Adipocyte (in vitro differentiated cells): ENCODE measurements at regions not wholly inside any gene's neighbourhood (a gene's known extent, or its start where the extent isn't known, plus 50 kb on each side); places are given as distances from the start of the nearest gene placed in this dataset.

ENCODE experiments used
- DNase-seq: peaks from one replicate; pipeline ENCODE4 v3.0.0-alpha.2; 2015; ENCODE audit warnings: low read depth
- H3K27me3 ChIP-seq: replicated peaks from 2 replicates; pipeline ENCODE4 v1.7.0; 2013; ENCODE audit warnings: mild to moderate bottlenecking, low read length, moderate library complexity; ENCODE audit not compliant: control insufficient read depth, insufficient read depth
- H3K36me3 ChIP-seq: 2 replicates; pipeline ENCODE4 v1.7.0; 2013; ENCODE audit warnings: low read length, mild to moderate bottlenecking, moderate library complexity; ENCODE audit not compliant: control insufficient read depth, insufficient read depth, severe bottlenecking
- H3K4me1 ChIP-seq: 2 replicates; pipeline ENCODE4 v1.7.0; 2013; ENCODE audit warnings: mild to moderate bottlenecking, low read length, moderate library complexity; ENCODE audit not compliant: control insufficient read depth, insufficient read depth
- H3K4me3 ChIP-seq: 2 replicates; pipeline ENCODE4 v1.7.0; 2013; ENCODE audit warnings: mild to moderate bottlenecking, low read length, moderate library complexity
- H3K9ac ChIP-seq: 2 replicates; pipeline ENCODE4 v1.7.0; 2013; ENCODE audit warnings: mild to moderate bottlenecking, low read length, moderate library complexity
- H3K9me3 ChIP-seq: 2 replicates; pipeline ENCODE4 v1.7.0; 2013; ENCODE audit warnings: mild to moderate bottlenecking, low read length, moderate library complexity; ENCODE audit not compliant: control insufficient read depth

GRCh38 chr14:98900236-98900635, 371.8 kb downstream of the BCL11B start:
- Histone ChIP-seq H3K36me3 (no peaks in the 10 kb centered on the region), H3K27me3 (peaks cover 28% of the 10 kb centered on the region), H3K4me1 (no peaks in the 10 kb centered on the region), H3K9ac (no peak overlapping the region), H3K9me3 (no peaks in the 10 kb centered on the region), H3K4me3 (no peak overlapping the region)
- DNase-seq, result no peak

GRCh38 chr14:98900798-98901197, 371.2 kb downstream of the BCL11B start:
- H3K9me3 ChIP-seq, result no peaks in the 10 kb centered on the region
- H3K4me1 ChIP-seq, result no peaks in the 10 kb centered on the region
- H3K36me3 ChIP-seq, result no peaks in the 10 kb centered on the region
- H3K4me3 ChIP-seq, result no peak overlapping the region
- peaks cover 28% of the 10 kb centered on the region for H3K27me3 ChIP-seq
- DNase-seq, result no peak
- no peak overlapping the region for H3K9ac ChIP-seq

GRCh38 chr14:98901511-98902205, 370.3 kb downstream of the BCL11B start:
- no peaks in the 10 kb centered on the region for H3K36me3 ChIP-seq
- H3K4me3 ChIP-seq, result no peak overlapping the region
- peaks cover 28% of the 10 kb centered on the region for H3K27me3 ChIP-seq
- peaks cover 2% of the 10 kb centered on the region for H3K4me1 ChIP-seq
- DNase-seq, result no peak
- no peaks in the 10 kb centered on the region for H3K9me3 ChIP-seq
- no peak overlapping the region for H3K9ac ChIP-seq

GRCh38 chr14:98903371-98903770, 368.6 kb downstream of the BCL11B start:
- peaks cover 2% of the 10 kb centered on the region for H3K4me1 ChIP-seq
- H3K4me3 ChIP-seq, result no peak overlapping the region
- DNase-seq, result no peak
- H3K36me3 ChIP-seq, result no peaks in the 10 kb centered on the region
- no peaks in the 10 kb centered on the region for H3K9me3 ChIP-seq
- H3K27me3 ChIP-seq, result peaks cover 28% of the 10 kb centered on the region
- no peak overlapping the region for H3K9ac ChIP-seq

GRCh38 chr14:98904677-98905076, 367.3 kb downstream of the BCL11B start:
- no peak for DNase-seq
- H3K9ac ChIP-seq, result no peak overlapping the region
- H3K36me3 ChIP-seq, result no peaks in the 10 kb centered on the region
- peaks cover 28% of the 10 kb centered on the region for H3K27me3 ChIP-seq
- no peaks in the 10 kb centered on the region for H3K9me3 ChIP-seq
- peaks cover 2% of the 10 kb centered on the region for H3K4me1 ChIP-seq
- H3K4me3 ChIP-seq, result no peak overlapping the region

- Histone ChIP-seq H3K4me1 (peaks cover 2% of the 10 kb centered on the region), H3K27me3 (peaks cover 23% of the 10 kb centered on the region), H3K9me3 (no peaks in the 10 kb centered on the region), H3K9ac (no peak overlapping the region), H3K4me3 (no peak overlapping the region), H3K36me3 (no peaks in the 10 kb centered on the region)
- no peak for DNase-seq
Observed at GRCh38 chr14:98906123-98906995, 365.6 kb downstream of the BCL11B start.

- peaks cover 18% of the 10 kb centered on the region for H3K27me3 ChIP-seq
- no peak overlapping the region for H3K9ac ChIP-seq
- no peak for DNase-seq
- no peaks in the 10 kb centered on the region for H3K36me3 ChIP-seq
- no peaks in the 10 kb centered on the region for H3K9me3 ChIP-seq
- H3K4me3 ChIP-seq, result no peak overlapping the region
- H3K4me1 ChIP-seq, result peaks cover 2% of the 10 kb centered on the region
Observed at GRCh38 chr14:98907271-98907670, 364.7 kb downstream of the BCL11B start.

- Histone ChIP-seq H3K9me3 (no peaks in the 10 kb centered on the region), H3K9ac (no peak overlapping the region), H3K27me3 (peaks cover 22% of the 10 kb centered on the region), H3K4me3 (no peak overlapping the region), H3K36me3 (no peaks in the 10 kb centered on the region), H3K4me1 (peaks cover 2% of the 10 kb centered on the region)
- no peak for DNase-seq
Observed at GRCh38 chr14:98908050-98908449, 363.9 kb downstream of the BCL11B start.

GRCh38 chr14:98909251-98909944, 362.6 kb downstream of the BCL11B start:
- H3K4me1 ChIP-seq, result peaks cover 2% of the 10 kb centered on the region
- H3K9me3 ChIP-seq, result no peaks in the 10 kb centered on the region
- peaks cover 27% of the 10 kb centered on the region for H3K27me3 ChIP-seq
- H3K9ac ChIP-seq, result no peak overlapping the region
- H3K4me3 ChIP-seq, result no peak overlapping the region
- H3K36me3 ChIP-seq, result no peaks in the 10 kb centered on the region
- DNase-seq, result no peak

GRCh38 chr14:98910061-98910460, 361.9 kb downstream of the BCL11B start:
- H3K4me1 ChIP-seq, result peaks cover 2% of the 10 kb centered on the region
- no peaks in the 10 kb centered on the region for H3K9me3 ChIP-seq
- no peak overlapping the region for H3K9ac ChIP-seq

GRCh38 chr14:98912655-98913054, 359.3 kb downstream of the BCL11B start:
- Histone ChIP-seq H3K4me3 (no peak overlapping the region), H3K27me3 (peaks cover 38% of the 10 kb centered on the region), H3K4me1 (no peaks in the 10 kb centered on the region), H3K36me3 (no peaks in the 10 kb centered on the region), H3K9ac (no peak overlapping the region), H3K9me3 (no peaks in the 10 kb centered on the region)
- no peak for DNase-seq

More at GRCh38 chr14:98910061-98910460, 361.9 kb downstream of the BCL11B start:
- peaks cover 30% of the 10 kb centered on the region for H3K27me3 ChIP-seq
- DNase-seq, result no peak
- no peak overlapping the region for H3K4me3 ChIP-seq
- no peaks in the 10 kb centered on the region for H3K36me3 ChIP-seq
